ENCODE measurements at regions not wholly inside any gene's neighbourhood (a gene's known extent, or its start where the extent isn't known, plus 50 kb on each side); places are given as distances from the start of the nearest gene placed in this dataset.

- no peak for ATAC-seq
- TF ChIP-seq POU6F1 (CRISPR knock-in tag; IDR thresholded peaks at IDR 0.05; ENCODE audit: borderline replicate concordance, low read depth) (no peak), ARNTL (CRISPR knock-in tag; IDR thresholded peaks at IDR 0.05; ENCODE audit: borderline replicate concordance, low read depth) (no peak), PATZ1 (CRISPR knock-in tag; IDR thresholded peaks at IDR 0.05; ENCODE audit: borderline replicate concordance) (no peak), ESRRG (CRISPR knock-in tag; IDR thresholded peaks at IDR 0.05) (no peak), PPARA (CRISPR knock-in tag; IDR thresholded peaks at IDR 0.05; ENCODE audit: borderline replicate concordance) (no peak), RARB (CRISPR knock-in tag; IDR thresholded peaks at IDR 0.05) (no peak), ZFP30 (CRISPR knock-in tag; IDR thresholded peaks at IDR 0.05) (no peak), ISL1 (CRISPR knock-in tag; IDR thresholded peaks at IDR 0.05) (no peak), SNAI2 (CRISPR knock-in tag; IDR thresholded peaks at IDR 0.05) (no peak), BACH2 (CRISPR knock-in tag; IDR thresholded peaks at IDR 0.05; ENCODE audit: borderline replicate concordance) (no peak), GLIS3 (CRISPR knock-in tag; IDR thresholded peaks at IDR 0.05) (no peak), CSDC2 (CRISPR knock-in tag; IDR thresholded peaks at IDR 0.05) (no peak)
Measured at GRCh38 chr1:30511106-30511505, 212.3 kb downstream of the MATN1 start.

- no peak for ATAC-seq
- TF ChIP-seq PATZ1 (CRISPR knock-in tag; IDR thresholded peaks at IDR 0.05; ENCODE audit: borderline replicate concordance), result no peak
- no peak for TF ChIP-seq ZC3H10 (CRISPR knock-in tag; IDR thresholded peaks at IDR 0.05)
- no peak for TF ChIP-seq TSHZ2 (CRISPR knock-in tag; IDR thresholded peaks at IDR 0.05)
- TF ChIP-seq POU6F1 (CRISPR knock-in tag; IDR thresholded peaks at IDR 0.05; ENCODE audit: borderline replicate concordance, low read depth), result no peak
- TF ChIP-seq SNAI2 (CRISPR knock-in tag; IDR thresholded peaks at IDR 0.05), result no peak
- TF ChIP-seq GLIS3 (CRISPR knock-in tag; IDR thresholded peaks at IDR 0.05), result no peak
- no peak for TF ChIP-seq OSR1 (CRISPR knock-in tag; IDR thresholded peaks at IDR 0.05)
- no peak for TF ChIP-seq ZFP30 (CRISPR knock-in tag; IDR thresholded peaks at IDR 0.05)
- no peak for TF ChIP-seq CREB5 (CRISPR knock-in tag; IDR thresholded peaks at IDR 0.05; ENCODE audit: low read depth)
- no peak for TF ChIP-seq TCF4 (CRISPR knock-in tag; IDR thresholded peaks at IDR 0.05; ENCODE audit: borderline replicate concordance)
Measured at GRCh38 chr1:30509670-30510069, 213.7 kb downstream of the MATN1 start.

GRCh38 chr1:30508611-30509010, 214.8 kb downstream of the MATN1 start:
- TF ChIP-seq TCF4 (CRISPR knock-in tag; IDR thresholded peaks at IDR 0.05; ENCODE audit: borderline replicate concordance), result no peak
- no peak for TF ChIP-seq POU6F1 (CRISPR knock-in tag; IDR thresholded peaks at IDR 0.05; ENCODE audit: borderline replicate concordance, low read depth)
- TF ChIP-seq CSDC2 (CRISPR knock-in tag; IDR thresholded peaks at IDR 0.05), result no peak
- TF ChIP-seq OSR1 (CRISPR knock-in tag; IDR thresholded peaks at IDR 0.05), result no peak
- no peak for TF ChIP-seq ZC3H10 (CRISPR knock-in tag; IDR thresholded peaks at IDR 0.05)
- no peak for ATAC-seq
